Left colon (tissue), 2 donors: ENCODE measurements at regions not wholly inside any gene's neighbourhood (a gene's known extent, or its start where the extent isn't known, plus 50 kb on each side); places are given as distances from the start of the nearest gene placed in this dataset.

Source experiments
- ATAC-seq: fragments of 200-7000 bp; cut with Tn5 transposase; one replicate; pipeline ENCODE4 v1.9.1; 2020; ENCODE audit warnings: mild to moderate bottlenecking, moderate library complexity
- DNase-seq, 2 donors: peaks; one replicate each; pipeline ENCODE4 v3.0.0-alpha.2; 2020
- intact Hi-C, 2 donors: fragments of 100-400 bp; cut with DNase I in 1 of 2; cut with micrococcal nuclease in 1 of 2; formaldehyde crosslinking; loops; one replicate each; pipeline versions ENCODE4 v1.11.2 to v1.14.0; 2022; cut with DNase I, micrococcal nuclease
- donor health status: DM: no; HTN: no; CAD: no.
- donor health status: DM: yes; HTN: yes; CAD: no.

DNA sequence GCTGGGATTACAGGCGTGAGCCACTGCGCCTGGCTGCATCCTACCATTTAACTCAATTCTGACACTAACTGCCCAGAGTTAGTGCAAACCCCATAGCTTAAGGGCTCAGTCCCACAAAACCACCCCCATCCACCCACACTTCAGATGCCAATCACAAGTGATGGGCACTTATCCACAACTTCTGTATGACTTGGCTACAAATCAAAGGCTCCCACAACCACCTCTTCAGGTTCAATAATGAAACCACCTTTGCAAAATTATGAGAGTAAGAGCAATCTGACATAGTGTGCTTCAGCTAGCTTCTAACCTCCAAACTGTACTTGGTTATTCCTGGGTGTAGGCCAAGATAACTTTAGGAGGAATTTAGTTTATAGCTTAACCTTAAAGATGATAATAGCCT lies 51.3 kb upstream of the SLC35F5 start:
- no peak for ATAC-seq
- intact Hi-C loops = no loop called here
- DNase-seq = no peak

DNA sequence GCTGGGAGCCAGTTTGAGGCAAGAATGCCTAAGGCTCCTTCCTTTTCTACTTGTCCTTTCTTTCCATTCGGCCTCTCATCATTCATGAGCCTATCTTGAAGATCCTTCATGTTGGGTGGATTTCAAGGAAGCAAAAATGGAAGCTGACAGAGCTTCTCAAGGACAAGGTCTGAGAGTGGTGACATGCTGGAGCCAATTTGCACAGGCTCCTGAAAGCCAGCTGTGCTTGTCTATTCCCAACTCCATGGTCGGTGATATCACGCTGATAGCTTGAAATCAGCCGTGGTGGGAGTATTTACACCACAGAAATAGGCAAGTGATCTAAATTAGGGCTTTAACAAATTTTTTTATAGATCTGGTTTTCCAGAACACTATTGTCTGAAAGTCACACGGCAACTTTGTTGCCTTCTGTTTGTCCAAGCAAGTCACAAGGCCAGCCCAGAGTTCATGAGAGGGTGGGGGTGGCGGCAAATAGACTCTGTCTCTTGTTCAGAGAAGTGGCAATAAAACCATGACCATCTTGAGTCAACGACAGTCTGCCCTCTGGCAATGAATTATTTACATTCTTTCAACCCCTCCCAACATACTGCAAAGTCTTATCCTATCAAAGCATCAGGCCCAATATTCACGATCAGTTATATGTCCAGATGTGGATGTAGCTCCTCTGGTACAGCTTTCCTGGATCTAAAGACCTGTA lies 49.9 kb upstream of the SLC35F5 start:
- ATAC-seq = peak; percentile 99
- peak; percentile 76 to 83 for DNase-seq
- intact Hi-C loops = no loop called here
